PC-9 (cell line): ENCODE measurements at regions not wholly inside any gene's neighbourhood (a gene's known extent, or its start where the extent isn't known, plus 50 kb on each side); places are given as distances from the start of the nearest gene placed in this dataset.

Source experiments
- BruUV-seq: library from RNA; stranded (reverse); fragments of 400-500 nt; replicated peaks from 2 replicates; lab custom pipeline; 2021; lab: Mats Ljungman, UMichigan
- CTCF ChIA-PET: fragments of 300-600 bp; sonication (Branson Sonifier 250); formaldehyde crosslinking; loops from one replicate; lab custom pipeline; 2022; ENCODE audit warnings: antibody characterized with exemption; lab: Charles Lee
- POLR2A ChIA-PET: fragments of 300-600 bp; sonication (Branson Sonifier 250); formaldehyde crosslinking; loops from one replicate; lab custom pipeline; 2022; ENCODE audit warnings: antibody characterized with exemption; ENCODE audit not compliant: unreplicated experiment; lab: Charles Lee
- DNase-seq, 2 experiments: peaks; one replicate each; pipeline versions ENCODE4 v3.0.0 to v3.0.0-alpha.2; 2015 to 2022; ENCODE audit warnings: mixed read lengths in 1 of 2
- H2AFZ ChIP-seq: fragments of 200-600 bp; sonication (generic); 2 replicates; pipeline ENCODE4 v1.8.1; 2017; ENCODE audit warnings: antibody characterized with exemption
- H3F3A ChIP-seq: fragments of 200-600 bp; sonication (generic); 2 replicates; pipeline ENCODE4 v1.8.1; 2017; ENCODE audit warnings: antibody characterized with exemption, mild to moderate bottlenecking, low read depth; ENCODE audit not compliant: insufficient read depth
- H3K27ac ChIP-seq: fragments of 200-600 bp; sonication (generic); 2 replicates; pipeline ENCODE4 v1.6.1; 2016; ENCODE audit warnings: mixed run types
- H3K27me3 ChIP-seq: fragments of 200-600 bp; sonication (generic); 2 replicates; pipeline ENCODE4 v1.6.1; 2016; ENCODE audit warnings: low read depth, mixed run types; ENCODE audit not compliant: insufficient read depth
- H3K36me3 ChIP-seq: fragments of 200-600 bp; sonication (generic); 2 replicates; pipeline ENCODE4 v1.6.1; 2016; ENCODE audit warnings: low read depth, mixed run types
- H3K4me1 ChIP-seq: fragments of 200-600 bp; sonication (generic); replicated peaks from 2 replicates; pipeline ENCODE4 v1.6.1; 2016; ENCODE audit warnings: mixed run types; ENCODE audit not compliant: insufficient read depth
- H3K4me2 ChIP-seq: fragments of 200-600 bp; sonication (generic); 2 replicates; pipeline ENCODE4 v1.6.1; 2017; ENCODE audit warnings: mixed run types
- H3K4me3 ChIP-seq: fragments of 200-600 bp; sonication (generic); 2 replicates; pipeline ENCODE4 v1.6.1; 2016; ENCODE audit warnings: mixed run types
- H3K79me2 ChIP-seq: fragments of 200-600 bp; sonication (generic); 2 replicates; pipeline ENCODE4 v1.6.1; 2017; ENCODE audit warnings: low read depth, mixed run types
- H3K9me2 ChIP-seq: fragments of 200-600 bp; sonication (generic); 2 replicates; pipeline ENCODE4 v1.8.1; 2017; ENCODE audit warnings: mild to moderate bottlenecking; ENCODE audit not compliant: insufficient read depth
- H3K9me3 ChIP-seq: fragments of 200-600 bp; sonication (generic); 2 replicates; pipeline ENCODE4 v1.8.1; 2016; ENCODE audit warnings: low read depth; ENCODE audit not compliant: insufficient read depth
- H4K20me1 ChIP-seq: fragments of 200-600 bp; sonication (generic); 2 replicates; pipeline ENCODE4 v1.8.1; 2017; ENCODE audit not compliant: insufficient read depth
- EZH2 ChIP-seq: fragments of 200-600 bp; sonication (generic); IDR thresholded peaks from 2 replicates; pipeline ENCODE4 v1.8.0; 2017; ENCODE audit warnings: antibody characterized with exemption, low read depth
- intact Hi-C: fragments of 100-400 bp; cut with micrococcal nuclease; formaldehyde crosslinking; loops from one replicate; pipeline ENCODE4 v1.10.0; 2022; ENCODE audit not compliant: unreplicated experiment
- TF ChIP-seq, protein P1 (sequence below): fragments of 200-600 bp; sonication (generic); conservative IDR thresholded peaks from 2 replicates; pipeline ENCODE4 v1.6.1; 2017; ENCODE audit warnings: mixed run types, antibody characterized with exemption, mild to moderate bottlenecking, moderate library complexity

- Histone ChIP-seq H3K27me3 (no peaks in the 10 kb centered on the region), H3K4me3 (no peak overlapping the region), H3K9me2 (no peaks in the 10 kb centered on the region), H3F3A (no peaks in the 10 kb centered on the region), H3K79me2 (no peaks in the 10 kb centered on the region), H4K20me1 (no peaks in the 10 kb centered on the region), H3K9me3 (no peaks in the 10 kb centered on the region), H3K27ac (no peak overlapping the region), H3K4me1 (no peaks in the 10 kb centered on the region), H2AFZ (no peak overlapping the region), H3K36me3 (no peaks in the 10 kb centered on the region), H3K4me2 (no peak overlapping the region)
- no TSS peak for BruUV-seq
- POLR2A ChIA-PET = no interaction called here
- intact Hi-C loops = no loop called here
- CTCF ChIA-PET = no interaction called here
- DNase-seq = no peak
- TF ChIP-seq EZH2 = no peak
- TF ChIP-seq, protein P1, sequence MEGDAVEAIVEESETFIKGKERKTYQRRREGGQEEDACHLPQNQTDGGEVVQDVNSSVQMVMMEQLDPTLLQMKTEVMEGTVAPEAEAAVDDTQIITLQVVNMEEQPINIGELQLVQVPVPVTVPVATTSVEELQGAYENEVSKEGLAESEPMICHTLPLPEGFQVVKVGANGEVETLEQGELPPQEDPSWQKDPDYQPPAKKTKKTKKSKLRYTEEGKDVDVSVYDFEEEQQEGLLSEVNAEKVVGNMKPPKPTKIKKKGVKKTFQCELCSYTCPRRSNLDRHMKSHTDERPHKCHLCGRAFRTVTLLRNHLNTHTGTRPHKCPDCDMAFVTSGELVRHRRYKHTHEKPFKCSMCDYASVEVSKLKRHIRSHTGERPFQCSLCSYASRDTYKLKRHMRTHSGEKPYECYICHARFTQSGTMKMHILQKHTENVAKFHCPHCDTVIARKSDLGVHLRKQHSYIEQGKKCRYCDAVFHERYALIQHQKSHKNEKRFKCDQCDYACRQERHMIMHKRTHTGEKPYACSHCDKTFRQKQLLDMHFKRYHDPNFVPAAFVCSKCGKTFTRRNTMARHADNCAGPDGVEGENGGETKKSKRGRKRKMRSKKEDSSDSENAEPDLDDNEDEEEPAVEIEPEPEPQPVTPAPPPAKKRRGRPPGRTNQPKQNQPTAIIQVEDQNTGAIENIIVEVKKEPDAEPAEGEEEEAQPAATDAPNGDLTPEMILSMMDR = no peak
Observed at GRCh38 chr7:46850563-46851330, 731.2 kb downstream of the TNS3 start.

- Histone ChIP-seq H3K27ac (no peak overlapping the region), H3F3A (no peaks in the 10 kb centered on the region), H3K4me1 (no peaks in the 10 kb centered on the region), H3K79me2 (no peaks in the 10 kb centered on the region), H3K4me2 (no peak overlapping the region), H3K4me3 (no peak overlapping the region), H2AFZ (no peak overlapping the region), H4K20me1 (no peaks in the 10 kb centered on the region), H3K36me3 (no peaks in the 10 kb centered on the region), H3K9me3 (no peaks in the 10 kb centered on the region), H3K27me3 (no peaks in the 10 kb centered on the region), H3K9me2 (no peaks in the 10 kb centered on the region)
- DNase-seq = no peak
- no TSS peak for BruUV-seq
- intact Hi-C loops = no loop called here
- ChIA-PET CTCF (no interaction called here), POLR2A (no interaction called here)
- TF ChIP-seq, protein P1 = no peak
- no peak for TF ChIP-seq EZH2
Observed at GRCh38 chr7:46848944-46849343, 733.0 kb downstream of the TNS3 start.

DNA sequence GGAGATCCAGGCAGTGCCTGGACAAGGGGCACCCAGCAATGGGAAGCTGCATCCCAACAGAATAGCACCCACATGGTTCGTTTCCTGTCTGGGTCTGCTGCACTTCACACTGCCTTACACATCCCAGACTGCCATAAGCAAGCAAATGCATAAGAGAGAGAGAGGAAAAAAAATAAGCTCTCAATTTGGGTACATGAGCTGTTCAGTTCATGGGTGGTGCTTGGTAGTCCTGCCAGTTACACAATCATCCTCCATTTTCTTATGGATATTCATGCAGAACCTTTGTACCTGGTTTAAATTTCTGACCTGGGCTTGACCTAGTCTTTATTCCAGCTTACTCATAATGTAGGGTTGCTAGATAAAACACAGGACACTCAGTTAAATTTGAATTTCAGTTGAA lies 733.6 kb downstream of the TNS3 start:
- Histone ChIP-seq H3K9me2 (no peaks in the 10 kb centered on the region), H3K9me3 (no peaks in the 10 kb centered on the region), H2AFZ (no peak overlapping the region), H4K20me1 (no peaks in the 10 kb centered on the region), H3K79me2 (no peaks in the 10 kb centered on the region), H3K27me3 (no peaks in the 10 kb centered on the region), H3K36me3 (no peaks in the 10 kb centered on the region), H3K4me3 (no peak overlapping the region), H3K27ac (no peak overlapping the region), H3K4me1 (no peaks in the 10 kb centered on the region), H3F3A (no peaks in the 10 kb centered on the region), H3K4me2 (no peak overlapping the region)
- CTCF ChIA-PET = no interaction called here
- intact Hi-C loops = no loop called here
- no peak for DNase-seq
- BruUV-seq = no TSS peak
- POLR2A ChIA-PET = no interaction called here
- no peak for TF ChIP-seq EZH2
- TF ChIP-seq, protein P1 = no peak
